GM18870 (cell line): ENCODE measurements at regions not wholly inside any gene's neighbourhood (a gene's known extent, or its start where the extent isn't known, plus 50 kb on each side); places are given as distances from the start of the nearest gene placed in this dataset.
"Not testable (repeated sequence)": the region's sequence is repeated elsewhere in the genome, so short reads cannot be mapped to it uniquely, and the experiment has no call there.

Source experiments
- ATAC-seq: cut with Tn5 transposase; IDR thresholded peaks from one replicate; pipeline ENCODE4 v1.9.1; 2021; ENCODE audit warnings: moderate library complexity; ENCODE audit not compliant: unreplicated experiment

DNA sequence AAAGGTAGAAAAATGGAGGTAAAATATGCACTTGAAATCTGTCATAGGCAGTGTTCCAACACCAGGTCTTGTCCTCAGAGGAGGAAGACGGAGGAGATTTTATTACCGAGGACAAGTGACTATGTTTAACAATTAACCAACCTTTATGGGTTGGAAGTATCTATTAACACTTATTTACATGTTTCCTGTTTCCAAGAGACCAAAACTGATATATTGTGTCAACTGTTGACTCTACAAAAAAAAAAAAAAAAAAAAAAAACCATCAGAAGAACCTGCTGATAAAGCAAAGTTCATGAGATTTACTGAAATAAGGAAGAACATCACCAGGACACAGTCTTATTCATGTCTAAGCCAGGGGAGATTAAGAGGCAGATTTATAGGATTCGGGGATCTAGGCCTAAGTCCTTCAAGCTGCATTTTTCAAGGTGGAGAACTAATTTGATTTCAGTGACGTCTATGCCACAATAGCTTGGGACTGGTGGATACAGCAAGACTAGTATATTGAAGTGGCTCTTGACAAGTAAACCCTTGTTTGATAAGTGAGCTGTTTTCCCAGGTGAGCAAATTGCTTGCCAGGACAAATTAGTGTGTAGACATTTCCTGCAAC, 126.6 kb upstream of the NAA20 start:
- ATAC-seq, result no peak

DNA sequence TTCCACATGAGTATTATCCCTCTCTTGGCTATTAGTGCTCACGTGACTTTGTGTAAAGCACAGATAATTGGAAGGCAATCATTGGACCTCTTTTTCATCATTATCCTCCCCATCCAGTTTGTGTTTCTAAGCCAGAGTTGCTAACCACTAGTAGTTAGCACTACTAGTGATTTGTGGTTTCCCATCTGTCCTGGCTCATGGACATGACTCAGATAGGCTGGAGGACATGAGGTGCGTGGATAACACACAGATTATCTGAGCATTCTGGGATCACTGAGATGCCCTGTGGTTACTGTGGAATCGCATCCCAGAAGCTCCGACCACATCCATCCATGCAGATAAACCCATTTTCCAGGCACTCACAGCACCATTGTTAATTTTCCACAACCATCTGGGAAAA, 123.8 kb upstream of the NAA20 start:
- ATAC-seq, result no peak

DNA sequence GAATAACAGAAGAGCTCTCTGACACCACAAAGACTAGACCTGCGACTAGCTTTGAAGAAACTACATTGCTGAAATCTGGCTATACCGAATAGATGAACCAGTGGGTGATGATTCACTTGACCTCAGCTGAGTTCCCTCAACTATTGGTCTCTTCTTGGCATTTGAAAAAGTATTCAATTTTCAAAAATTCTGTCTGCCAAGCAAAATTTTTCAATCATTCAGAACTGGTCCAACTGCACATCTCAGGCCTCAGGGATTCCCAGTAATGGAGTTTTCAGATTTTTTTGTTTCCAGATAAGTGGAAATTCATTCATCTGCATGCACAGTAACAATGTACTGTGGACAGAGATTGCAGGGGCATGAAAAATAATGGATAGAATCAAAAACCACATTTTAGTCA, 121.4 kb upstream of the NAA20 start:
- ATAC-seq, result no peak

DNA sequence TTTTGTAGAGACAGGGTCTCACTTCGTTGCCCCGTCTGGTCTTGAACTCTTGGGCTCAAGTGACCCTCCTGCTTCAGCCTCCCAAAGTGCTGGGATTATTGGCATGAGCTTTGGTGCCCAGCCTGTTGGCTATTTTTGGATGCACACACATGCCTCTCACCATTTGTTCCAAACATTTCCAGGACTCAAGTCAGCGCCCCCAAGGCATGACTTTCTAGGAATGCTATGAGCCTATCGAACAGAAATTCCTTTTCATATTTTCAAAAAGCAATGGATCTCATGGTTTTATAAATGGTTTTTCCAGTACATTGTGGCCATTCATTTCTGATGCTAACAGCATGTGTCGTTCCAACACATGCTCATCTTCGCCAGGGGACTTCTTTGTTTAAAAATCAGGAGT, 119.3 kb upstream of the NAA20 start:
- ATAC-seq, result no peak

DNA sequence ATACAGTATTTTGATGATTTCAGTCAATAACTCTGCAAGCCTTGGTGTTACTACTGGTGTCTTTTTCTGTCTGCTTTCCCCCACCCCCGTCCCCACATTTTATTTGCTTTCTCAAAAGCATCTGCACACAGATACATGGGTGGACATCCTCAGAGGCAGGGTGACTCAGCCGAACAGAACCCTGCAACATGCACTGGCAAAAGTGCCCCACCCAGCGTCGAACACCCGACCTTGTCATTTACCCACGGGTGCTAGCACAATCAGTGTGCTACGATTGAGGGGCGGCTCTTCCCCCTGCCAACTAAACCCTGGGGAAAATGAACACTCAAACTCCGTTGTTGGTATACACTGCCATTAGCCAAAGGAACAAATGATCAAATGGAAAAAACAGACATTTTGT, 115.9 kb upstream of the NAA20 start:
- no peak for ATAC-seq

DNA sequence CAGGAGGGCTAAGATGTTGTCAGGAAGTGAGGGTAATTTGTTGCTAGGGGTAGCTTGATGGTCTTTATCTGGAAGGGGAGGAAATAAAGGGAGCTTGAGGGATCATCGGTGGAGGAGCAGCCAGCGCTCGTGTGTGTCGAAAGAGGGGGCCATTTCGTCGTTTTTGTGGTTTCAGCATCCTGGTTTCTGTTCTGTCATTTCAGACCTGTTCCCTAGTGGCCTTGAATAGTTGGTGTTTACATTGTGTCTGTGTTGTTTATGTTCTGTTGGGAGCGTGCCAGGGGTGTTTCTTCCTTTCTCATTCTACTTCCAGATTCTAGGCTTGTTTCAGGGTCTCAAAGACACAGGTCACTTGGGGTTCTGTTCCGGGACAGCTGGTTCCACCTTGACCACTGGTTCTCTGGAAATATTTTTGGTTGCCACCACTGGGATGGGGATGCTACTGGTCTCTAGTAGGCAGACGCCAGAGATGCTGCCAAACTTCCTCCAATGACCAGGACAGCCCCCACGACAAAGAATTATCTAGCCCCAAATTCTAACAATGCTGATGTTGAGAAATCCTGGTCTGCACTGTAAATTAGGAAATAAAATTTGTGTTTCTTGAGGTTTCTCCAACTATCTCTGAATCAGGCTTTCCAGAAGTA, 113.9 kb upstream of the NAA20 start:
- ATAC-seq, result peak; percentile 47

DNA sequence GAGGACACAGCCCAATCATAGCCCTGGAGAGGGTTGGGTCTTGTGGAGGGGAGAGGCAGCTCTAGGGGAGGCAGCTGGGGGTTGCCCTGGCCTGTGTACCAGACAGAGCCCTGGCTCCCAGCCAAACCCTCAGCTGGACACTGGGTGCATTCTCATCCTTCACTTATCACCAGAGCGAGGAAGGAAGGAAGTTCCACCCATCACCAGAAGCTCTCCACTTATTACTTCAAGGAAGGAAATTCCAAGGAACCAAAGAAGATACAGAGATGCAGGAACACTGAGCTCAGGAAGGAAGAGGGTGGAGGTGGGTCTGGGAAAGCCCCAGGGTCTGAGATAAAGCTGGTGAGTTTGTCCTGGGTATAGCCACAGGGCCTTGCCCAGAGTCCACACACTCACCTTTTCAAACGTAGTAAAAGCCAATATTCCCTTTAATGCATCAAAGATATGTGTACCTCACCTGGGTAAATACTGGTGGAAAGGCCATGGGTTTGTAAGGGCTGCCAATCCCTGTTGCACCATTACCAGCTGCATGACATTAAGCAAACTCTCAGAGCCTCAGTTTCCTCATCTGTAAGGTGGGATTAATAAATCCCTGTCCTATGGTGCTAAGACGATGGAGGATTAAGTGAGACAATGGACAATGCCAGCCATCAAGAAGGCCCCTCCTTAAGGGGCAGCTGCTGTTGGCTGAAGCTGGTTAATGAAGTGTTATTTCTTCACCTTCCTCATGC, 109.7 kb upstream of the NAA20 start:
- ATAC-seq, result no peak

DNA sequence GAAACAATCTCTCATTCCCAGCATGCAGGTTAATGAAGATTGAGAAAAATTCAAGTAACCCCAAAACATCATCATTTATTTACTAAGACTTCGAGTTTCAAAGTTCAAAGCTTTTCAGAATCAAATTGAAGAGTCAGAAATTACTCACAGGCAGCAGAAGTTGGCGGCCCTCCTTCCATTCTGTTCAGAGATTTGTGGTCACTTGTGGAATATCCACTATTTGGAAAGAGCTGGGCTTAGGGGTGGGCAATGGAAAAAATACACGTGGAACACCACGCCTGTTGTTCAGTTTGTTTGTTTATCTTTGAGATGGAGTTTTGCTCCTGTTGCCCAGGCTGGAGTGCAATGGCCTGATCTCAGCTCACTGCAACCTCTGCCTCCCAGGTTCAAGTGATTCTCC, 108.6 kb upstream of the NAA20 start:
- ATAC-seq, result no peak

DNA sequence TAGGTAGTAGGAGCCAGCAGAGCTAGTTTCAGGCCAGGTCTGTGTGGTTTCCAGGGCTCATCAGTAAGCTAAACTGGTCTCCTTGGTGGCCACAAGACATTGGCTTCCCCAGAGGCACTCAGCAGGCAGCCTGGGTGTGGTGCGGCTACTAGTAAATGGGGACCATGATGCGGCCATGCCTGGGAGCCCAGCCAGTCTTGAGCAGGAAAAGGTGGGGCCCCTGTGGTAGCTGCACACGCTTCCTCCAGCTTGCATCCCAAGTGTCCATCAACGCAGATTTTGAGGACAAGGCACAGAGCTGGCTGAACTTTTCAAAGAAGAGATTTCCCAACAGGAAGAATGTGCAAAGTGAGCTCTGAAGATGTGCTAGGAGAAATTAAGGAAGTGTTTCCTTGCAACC, 107.4 kb upstream of the NAA20 start:
- no peak for ATAC-seq

DNA sequence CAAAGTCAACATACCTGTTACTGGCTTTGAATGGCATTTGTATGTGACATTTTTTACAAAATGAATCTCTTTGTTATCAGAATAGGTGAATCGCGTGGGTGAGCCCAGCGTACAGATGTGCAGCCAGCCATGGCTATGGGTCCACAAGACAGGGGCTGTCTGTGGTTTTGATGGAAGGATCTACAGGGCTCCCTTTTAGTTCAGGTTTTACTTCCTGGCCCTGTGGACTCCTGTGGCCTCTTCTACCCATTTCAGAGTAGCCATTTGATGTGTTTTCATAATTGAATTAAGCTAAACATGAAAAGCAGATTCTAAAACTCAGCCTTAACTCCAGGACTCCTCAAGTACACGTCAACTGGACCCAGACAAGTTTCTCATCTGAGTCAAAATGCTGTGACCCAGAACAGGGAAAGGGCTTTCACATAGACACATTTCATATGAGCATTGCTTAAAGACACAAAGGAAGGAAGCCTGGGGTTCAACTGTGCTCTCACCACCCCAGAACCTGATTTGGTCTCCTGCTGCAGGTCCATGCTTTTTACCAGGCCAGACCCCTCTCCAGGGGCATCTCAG, 105.3 kb upstream of the NAA20 start:
- ATAC-seq, result no peak

DNA sequence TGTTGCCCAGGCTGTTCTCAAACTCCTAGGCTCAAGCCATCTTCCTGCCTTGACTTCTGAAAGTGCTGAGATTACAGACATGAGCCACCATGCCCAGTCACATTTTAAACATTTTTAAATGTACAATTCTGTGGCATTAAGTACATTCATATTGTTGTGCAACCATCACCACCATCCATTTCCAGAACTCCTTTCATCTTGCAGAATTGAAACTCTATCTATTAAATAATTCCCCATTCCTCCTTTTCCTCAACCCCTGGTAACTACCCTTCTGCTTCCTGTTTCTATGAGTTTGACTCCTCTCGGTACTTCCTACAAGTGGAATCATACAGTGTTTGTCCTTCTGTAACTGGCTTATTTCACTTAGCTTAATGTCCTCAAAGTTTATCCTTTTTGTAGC, 103.8 kb upstream of the NAA20 start:
- ATAC-seq, result no peak

DNA sequence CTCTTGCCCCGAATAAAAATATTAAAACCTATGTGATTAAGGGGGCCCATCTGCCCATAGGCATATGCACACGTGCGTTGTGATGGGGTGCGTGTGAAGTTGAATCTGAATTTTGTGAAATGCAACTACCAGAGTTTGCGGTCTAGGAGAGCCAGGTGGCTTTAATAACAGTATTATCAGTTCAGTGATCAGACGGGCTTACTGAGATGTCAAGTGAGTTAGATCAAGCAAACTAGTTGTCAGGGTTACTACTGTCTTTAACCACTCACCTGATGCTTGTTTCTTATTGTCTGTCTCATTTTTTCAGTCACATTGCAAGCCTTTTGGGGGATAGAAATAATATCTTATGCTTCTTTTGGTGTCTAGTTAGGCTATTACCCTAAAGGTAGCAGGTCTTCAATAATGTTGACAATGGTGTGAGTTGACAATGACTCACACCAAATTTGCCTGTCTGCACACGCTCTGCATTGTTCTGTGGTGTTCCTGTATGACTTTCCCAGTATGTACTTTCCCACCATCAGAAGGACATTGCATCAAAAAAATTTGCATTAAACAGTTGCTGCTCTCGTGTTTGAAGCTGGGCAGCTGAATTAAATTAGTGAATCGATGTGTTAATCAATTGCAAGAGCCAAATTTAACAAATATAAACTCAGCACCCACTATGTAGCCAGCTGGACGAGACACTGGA, 103.1 kb upstream of the NAA20 start:
- no peak for ATAC-seq

DNA sequence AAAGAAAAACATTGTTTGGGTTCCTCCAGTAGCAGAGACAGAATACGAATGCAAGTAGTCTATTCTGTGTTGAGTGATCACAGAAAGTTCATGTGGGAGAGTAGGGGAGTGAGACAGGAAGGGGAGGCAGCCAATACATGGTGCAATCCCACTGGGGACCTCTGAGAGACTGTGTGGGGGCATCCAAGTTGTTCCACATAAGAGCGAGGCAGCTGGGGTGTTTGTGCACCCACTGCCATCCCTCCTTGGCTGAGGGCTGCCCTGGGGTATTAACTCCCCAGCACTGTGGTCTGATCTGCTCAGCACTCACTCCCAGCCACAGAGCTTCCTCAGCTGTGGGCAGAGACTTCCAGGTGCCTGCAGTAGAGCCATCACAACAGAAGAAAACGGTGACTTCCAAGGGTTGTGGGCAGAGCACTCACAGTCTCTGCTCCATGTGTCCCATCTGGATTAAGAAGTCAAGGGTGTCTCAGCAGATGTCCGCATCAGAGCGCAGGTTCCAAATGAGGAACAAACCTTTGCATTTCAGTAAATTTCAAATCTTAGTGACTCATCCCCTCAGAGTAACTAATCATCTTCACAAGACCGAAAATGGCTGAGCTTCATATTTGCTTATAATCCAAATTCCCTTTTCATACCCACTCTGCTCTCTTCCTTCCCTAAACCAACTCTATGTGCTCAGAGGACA, 101.9 kb upstream of the NAA20 start:
- no peak for ATAC-seq

DNA sequence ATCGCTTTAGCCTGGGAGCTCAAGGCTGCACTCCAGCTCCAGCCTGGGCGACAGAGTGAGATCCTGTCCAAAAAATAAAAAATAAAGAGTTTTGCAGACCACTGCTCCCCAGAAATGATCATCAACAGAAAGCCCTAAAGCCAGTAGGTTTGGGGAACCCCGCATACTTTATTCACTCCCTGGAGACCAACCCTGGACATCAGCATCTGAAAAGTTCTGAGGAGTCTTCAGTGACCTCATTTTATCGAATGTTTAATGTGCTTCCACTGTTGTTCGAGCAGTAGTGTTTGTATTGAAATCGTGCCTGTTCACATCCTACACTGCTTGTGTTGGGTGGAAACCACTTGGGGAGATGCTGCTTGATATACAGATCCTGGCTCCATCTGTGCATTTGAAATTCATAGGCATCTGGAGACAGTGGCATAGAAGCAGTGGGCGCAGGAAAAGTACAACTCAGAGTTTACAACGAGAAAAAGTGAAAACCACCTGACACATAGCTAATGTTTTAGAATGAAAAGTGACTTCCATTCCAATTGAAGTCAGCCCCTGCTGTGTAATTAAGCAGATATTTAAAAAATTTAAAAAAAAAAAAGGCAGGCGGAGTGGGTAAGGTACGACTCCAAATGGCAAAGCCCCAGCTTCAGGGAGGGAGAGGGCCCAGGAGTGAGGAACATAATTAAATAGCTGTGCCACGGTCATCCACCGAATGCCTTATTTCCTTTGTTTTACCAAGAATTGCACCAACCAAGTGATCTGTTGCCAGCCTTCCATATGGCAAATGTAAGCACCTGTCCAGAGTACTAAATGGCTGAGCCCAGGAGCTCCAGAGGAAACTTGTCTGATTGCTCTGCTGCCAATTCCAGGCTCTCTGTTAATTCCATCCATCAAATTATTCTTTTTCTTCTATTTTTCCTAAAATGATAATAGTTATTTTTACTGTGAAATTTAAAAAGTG, 100.4 kb upstream of the NAA20 start:
- no peak for ATAC-seq

DNA sequence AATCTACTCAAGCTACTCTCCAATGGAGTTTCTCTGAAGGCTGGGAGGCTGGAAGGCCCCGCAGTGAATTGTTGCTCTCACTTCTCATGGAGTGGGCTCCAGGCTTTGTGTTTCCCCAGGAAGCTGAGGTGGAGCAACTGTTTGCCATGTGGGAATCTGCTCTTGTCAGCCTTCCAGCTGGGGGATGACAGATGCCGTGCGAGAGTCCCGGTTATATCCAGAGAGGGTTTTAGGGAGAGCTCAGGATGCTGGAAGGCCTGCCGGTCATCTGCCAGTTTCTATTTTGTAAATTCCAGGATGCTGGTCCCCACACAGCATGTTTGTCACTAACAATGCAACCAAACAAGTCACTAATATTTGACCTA, 98.2 kb upstream of the NAA20 start:
- ATAC-seq, result no peak

DNA sequence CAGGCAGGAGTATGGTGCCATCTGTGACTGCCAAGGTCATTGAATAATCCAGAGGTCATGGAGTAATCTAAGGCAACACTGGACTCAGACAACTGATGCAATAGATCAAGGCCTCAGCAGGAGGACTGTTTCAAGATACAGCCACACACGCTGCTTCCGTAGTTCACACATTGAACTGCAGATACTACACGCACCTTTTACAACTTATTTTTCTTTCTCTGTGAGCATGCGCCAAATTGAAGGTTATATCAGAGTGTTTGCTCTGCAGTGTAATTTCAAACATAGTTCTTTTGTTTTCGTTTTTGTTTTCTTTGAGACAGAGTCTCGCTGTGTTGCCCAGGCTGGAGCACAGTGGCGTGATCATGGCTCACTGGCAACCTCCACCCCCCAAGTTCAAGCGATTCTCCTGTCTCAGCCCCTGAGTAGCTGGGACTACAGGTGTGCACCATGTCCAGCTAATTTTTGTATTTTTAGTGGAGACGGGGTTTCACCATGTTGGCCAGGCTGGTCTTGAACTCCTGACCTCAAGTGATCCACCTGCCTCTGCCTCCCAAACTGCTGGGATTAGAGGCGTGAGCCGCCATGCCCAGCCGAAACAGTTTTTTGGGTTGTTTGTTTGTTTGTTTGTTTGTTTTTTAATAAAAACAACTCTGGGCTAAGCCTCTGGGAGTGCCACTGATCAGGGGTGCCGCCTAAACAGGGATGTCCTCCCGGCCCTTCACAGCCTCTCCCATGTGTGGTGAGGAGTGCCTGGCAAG, 96.6 kb upstream of the NAA20 start:
- no peak for ATAC-seq

DNA sequence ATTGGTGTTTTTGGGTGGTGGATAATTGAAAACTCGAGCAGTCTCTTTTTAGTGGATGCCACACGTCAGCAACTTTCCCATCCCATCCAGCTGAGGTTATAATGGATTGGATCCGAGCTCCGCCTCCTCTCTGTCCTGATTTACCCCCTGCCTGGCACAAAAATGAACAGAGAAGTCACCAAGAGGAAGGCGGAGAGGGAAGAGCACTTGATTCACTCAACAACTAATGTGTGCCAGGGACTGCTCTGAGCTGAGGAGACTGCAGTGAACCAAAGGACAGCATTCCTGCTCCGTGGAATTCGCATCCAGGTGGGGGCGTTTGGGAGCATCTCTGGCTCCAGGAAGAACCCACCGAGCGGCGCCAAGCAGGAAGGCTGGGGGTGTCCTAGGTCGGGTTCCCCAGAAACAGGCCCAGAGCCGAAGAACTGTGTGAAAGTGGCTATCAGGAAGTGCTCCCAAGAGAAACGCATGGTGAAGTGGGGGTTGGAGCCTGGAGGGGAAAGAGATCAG, 95.8 kb upstream of the NAA20 start:
- ATAC-seq, result no peak

DNA sequence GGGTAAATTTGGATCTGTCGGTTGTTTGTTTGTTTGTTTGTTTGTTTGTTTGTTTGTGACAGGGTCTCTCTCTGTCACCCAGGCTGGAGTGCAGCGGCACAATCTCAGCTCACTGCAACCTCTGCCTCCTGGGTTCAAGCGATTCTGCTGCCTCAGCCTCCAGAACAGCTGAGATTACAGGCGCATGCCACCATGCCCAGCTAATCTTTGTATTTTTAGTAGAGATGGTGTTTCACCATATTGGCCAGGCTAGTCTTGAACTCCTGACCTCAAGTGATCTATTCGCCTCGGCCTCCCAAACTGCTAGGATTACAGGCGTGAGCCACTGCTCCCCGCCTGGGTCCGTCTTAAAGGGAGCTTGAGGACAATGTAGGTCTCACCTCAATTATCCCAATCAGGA, 95.3 kb upstream of the NAA20 start:
- ATAC-seq, result not testable (repeated sequence)

DNA sequence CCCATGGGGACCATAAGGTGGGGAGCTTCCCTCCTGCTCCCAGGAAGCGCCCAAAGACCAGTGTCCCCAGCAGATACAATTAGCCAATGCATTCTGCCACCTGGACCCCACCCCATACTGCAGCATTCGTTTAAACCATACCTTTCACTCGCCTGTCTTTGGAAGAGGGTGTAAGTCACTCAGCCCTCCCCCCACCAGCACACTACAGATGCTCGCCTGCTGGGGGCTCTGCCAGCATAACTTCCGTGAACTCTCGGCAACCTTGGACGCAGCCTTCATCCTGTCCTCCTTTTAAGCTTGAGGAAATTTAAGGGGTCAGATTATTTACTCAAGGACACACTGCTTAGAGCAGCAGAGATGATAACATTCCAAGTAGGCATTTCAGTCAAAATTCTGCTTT, 94.4 kb upstream of the NAA20 start:
- ATAC-seq, result no peak
